T-helper 2 cell (primary cell): ENCODE measurements at regions not wholly inside any gene's neighbourhood (a gene's known extent, or its start where the extent isn't known, plus 50 kb on each side); places are given as distances from the start of the nearest gene placed in this dataset.

ENCODE experiments used
- DNase-seq, 5 experiments: peaks; one replicate each; pipeline versions ENCODE4 v3.0.0 to v3.0.0-alpha.2; 2012 to 2022

DNA sequence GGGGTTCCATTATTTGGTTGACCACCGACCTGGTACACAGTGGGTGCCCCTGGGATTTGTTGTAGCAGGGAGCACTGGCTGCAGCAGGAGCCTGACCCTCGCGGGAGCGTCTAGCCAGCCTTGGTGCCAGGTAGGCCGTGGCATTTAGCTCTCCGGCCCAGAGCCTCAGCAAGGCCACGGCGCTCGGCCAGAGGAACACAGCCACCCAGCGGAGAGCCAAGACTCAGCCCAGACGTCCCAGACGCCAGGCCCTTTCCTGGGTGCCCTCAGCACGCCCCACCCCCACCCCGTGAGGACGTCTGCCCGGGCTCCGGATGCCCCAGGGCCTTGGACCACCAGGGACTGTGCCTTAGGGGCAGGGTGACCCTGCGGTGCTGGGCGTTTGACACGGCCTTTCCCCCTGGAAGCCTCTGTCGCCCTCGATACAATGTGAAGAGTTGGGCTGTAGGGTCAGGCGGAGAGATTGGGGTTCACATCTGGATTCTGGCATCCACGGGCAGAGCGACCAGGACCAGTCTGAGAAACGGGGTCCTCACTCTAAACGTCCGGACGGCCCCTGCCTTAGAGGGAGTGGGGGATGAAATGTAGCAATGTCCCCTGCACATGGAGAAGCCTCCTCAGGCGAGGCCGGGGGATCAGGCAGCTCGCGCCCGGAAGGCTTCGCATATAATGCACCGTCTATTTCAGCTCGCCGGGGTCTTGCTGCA is 99.2 kb upstream of the FGF3 start:
- no peak for DNase-seq

DNA sequence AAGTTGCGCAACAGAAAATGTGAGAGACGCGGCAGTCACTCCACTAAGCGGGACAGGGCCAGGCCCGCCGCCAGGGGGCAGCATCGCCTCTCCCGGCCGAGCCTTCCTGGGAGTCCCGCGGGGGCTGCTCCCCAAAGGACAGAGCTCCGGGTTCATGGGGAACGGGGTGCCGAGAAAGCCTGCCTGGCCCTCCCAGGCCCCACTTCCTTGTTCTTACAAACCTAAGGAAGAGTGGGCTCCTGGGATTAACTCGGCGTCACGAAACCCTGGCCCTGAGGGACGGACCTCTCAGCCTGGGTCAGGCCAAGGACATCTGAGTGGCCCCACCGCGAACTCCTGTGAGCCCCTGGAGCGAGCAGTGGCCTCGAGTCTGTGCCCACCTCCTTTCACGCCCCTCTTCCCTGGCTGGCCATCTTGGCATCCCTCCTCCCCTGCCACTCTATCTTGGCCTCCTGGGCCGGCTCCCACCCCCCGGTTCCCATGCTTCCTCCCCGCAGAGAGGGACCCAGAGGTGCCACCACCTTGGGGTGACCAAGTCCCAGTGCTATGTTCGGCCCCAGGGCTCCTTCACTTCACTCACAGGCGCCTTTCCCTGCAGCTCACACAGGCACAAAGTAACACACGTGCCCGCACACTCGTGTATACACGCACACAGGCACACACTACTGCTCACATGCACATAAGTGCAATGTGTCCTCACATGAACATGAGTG is 99.9 kb upstream of the FGF3 start:
- peak; percentile 31 to 62 (median 52) for DNase-seq

DNA sequence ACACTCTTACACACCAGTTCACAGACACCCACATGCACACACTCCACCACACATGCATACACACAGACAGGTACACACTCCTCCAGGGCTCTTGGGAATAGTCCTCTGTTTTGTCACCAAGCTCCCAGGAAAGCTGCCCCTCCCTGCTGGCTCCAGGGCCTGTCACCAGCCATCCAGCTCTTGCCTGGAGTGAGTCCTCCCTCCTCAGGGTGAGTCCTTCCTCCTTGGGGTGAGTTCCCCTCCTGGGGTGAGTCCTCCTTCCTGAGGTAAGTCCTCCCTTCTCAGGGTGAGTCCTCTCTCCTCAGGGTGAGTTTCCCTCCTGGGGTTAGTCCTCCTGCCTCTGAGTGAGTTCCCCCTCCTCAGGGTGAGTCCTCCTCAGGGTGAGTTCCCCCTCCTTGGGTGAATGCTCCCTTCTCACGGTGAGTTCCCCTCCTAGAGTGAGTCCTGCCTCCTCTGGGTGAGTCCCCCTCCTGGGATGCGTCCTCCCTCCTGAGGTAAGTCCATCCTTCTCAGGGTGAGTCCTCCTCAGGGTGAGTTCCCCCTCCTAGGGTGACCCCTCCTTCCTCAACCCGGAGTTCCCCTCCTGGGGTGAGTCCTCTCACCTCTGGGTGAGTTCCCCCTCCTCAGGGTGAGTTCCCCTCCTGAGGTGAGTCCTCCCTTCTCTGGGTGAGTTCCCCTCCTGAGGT is 100.6 kb upstream of the FGF3 start:
- DNase-seq = no peak

DNA sequence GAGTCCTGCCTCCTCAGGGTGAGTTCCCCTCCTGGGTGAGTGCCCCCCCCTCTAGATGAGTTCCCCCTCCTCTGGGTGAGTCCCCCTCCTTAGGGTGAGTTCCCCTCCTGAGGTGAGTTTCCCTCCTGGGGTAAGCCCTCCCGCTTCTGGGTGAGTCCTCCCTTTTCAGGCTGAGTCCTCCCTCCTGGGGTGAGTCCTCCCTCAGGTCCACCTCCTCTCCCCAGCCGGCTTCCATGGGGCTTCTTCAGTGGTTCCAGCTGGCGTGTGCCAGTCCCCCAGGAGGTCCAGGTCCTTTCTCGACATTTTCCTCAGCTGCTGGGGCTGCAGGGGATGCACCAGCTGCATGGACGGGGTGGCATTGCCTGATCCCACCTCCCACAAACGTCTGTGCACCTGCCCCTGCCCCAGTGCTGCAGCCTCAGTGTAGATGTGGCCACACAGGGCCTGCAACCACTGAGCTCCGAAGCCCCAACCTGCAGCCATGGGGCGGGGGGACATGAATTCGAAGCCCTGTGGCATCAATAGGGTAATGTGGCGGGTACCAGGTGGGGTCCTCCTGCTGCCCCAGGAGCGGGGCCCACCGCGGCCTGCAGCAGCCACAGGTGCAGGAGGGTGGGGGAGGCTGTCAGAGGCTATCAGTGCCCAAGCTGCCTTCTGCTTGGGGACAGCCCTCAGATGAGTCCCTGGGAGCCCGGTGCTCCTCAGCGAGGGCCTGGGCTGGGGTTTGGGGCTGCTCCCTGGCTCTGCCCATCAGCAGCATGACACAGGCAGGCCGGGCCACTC is 101.3 kb upstream of the FGF3 start:
- peak in 1 of 5 experiments; percentile 8 for DNase-seq

DNA sequence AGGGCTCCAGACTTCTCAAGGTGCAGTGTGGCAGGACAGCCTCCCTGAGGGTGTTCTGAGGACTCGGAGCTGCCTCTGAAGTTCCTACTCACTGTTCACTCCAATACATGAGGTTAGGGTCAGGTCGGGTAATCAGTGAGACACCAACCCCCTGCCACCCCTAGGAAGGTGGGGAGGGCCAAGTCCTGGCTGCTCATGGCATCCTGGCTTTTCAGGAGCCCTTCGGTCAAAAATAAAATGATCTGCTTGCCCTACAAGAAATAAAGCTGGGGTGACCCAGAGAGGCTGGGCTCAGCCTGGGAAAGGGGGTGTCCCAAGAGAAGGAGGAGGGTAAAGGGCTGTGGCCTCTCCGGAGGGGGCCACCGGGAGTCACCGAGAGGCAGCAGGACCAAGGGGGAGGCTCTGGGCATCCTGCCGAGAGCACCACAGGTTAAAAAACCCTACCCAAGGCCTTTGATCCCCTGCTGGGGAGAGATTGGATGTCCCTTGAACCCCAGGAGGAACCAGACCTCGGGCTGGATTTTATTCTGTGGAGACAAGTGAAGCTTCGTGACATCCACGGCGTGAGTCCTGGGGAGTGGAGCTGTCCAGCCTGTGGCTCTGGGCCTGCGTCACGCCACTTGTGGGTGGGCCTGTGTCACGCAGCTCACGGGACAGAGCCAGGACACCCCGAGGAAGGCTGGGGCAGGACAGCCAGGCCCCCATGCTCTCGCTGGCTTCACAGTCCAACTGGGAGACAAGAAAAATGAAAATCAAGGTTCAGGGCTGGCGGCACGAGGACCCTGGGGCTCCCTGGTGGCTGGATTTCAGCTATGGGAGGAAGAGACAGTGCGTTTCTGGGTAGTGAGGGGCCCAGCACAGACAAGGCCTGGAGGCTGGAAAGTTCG is 102.2 kb upstream of the FGF3 start:
- DNase-seq = peak in 1 of 5 experiments; percentile 2

DNA sequence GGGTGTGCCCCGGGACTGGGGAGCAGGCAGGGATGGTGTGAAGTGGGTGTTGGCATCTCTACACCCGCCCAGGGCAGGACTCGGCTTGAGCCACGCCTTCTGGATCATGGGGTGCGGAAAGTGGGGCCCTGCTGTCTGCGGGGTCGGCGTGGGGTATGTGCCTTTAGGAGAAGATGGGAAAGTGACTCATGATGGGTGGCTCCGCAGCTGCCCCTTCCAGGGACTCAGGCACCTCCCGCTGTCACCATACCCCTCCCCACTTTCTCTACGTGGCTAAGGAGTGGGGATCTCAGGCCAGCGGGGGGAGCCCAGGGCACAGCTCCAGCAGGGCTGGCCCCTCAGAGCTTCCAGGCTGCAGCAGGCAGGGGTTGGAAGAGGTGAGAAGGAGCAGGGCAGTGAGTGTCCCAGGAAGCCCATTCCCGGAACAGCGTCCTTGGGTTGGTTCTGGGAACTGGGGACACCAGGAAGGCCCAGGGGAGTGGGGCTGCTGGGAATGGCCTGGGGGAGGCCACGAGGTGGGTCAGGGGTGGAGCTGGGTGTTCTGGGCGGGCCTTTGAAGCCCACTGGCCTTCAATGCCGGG is 102.9 kb upstream of the FGF3 start:
- DNase-seq = peak in 1 of 5 experiments; percentile 1

DNA sequence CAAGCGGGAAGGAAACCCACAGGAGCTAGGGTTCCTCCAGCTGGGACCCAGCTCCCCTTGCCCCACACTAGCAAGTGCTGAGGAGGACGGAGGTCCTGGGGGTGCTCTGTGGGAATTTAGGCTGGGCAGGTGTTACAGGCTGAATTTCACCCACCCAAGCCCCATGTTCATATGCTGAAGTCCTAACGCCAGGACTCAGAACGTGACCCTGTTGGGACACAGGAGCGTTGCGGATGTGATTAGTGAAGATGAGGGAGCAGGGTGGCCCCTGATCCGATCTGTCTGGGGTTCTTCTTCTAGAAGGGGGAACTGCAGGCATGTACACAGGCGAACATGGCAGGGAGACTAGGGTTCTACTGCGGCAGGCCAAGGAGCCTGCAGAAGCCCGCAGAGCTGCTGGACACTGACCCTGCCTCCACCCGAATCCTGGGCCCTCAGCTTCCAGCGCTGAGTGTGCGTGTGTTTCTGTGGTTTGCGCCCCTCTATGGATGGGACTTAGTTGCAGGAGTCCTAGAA is 103.4 kb upstream of the FGF3 start:
- no peak for DNase-seq

DNA sequence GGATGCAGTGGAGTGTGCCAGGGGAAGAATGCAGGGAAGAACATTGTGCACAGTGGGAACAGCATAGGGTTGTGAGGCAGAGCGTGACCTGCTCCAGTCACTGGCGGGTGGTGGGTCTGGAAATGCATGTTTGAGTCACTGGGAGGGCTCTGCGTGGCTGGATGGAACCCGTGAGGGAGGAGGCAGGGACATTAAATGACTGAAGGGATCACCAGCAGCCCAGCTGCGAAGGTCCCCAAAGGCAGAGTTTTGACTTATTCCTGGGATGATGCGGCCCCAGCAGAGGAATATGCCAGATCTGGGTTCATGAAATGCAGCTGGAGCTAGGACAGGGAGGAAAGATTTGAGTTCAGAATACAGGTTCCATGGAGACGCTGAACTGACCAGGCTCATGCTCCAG is 104.0 kb upstream of the FGF3 start:
- peak in 1 of 5 experiments; percentile 1 for DNase-seq

DNA sequence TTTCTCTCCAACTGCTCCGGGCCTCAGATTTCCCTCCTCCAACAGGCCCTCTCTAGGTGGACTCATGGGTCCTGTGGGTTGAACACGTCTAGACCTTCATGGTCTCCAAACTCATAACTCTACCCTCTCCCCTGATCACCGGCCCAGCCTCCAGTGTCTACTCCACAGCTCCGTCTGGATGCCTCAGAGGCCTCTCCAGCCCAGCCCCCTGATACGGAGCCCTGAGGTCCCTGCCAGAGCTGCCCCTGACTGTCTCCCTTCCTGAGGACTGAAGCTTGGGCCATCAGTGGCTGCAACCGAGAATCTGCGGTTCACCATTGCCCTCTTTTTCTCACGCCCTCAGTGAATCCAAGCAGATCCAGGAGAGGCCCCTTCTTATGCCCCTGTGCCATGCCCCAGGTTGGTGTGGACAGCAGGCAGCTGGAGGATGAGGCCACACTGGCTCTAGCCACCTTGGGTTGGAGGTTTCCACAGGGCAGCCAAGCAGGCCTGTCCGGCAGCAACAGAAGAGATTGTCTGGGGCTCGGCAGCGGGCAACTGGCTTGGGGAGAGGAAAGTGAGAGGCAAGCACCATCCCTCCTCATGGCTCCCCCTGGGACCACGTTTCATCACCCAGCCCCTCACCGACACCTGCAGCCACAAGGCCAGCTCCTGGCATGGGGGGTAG is 104.6 kb upstream of the FGF3 start:
- no peak for DNase-seq

DNA sequence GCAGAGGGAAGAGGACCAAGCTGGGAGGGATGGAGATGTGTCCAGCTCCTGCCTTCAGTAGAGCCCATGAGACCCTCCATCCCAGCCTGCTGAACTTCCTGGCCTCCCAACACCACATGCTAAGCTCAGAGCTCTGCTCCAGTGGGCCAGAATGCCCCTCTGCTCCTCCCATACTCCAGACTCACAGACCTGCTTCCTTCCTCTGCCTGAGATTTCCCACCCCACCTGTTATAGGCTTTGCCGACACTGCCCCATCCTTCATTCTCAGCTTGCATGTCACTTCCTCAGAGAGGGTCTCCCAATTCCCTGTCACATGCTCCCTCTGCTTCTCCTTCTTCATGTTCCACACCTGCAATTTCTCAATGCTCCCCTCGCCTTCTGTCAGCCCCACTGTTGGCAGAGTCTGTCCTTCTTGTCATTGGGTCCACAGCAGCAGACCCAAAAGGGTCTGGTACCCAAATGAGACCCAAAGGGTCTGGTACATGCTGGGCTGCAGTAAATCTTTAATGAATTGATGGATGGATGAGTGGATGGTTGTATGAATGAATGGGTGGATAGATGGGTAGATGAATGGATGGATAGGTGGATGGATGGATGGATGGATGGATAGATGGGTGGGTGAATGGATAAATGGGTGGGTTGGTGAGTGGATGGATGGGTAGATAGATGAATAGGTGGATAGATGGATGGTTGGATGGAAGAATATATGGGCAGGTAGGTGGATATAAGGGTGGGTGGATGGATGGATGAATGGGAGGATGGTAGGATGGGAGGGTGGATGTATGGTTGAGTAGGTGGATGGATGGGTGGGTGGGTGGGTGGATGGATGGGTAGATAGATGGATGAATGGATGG is 105.3 kb upstream of the FGF3 start:
- DNase-seq = no peak

DNA sequence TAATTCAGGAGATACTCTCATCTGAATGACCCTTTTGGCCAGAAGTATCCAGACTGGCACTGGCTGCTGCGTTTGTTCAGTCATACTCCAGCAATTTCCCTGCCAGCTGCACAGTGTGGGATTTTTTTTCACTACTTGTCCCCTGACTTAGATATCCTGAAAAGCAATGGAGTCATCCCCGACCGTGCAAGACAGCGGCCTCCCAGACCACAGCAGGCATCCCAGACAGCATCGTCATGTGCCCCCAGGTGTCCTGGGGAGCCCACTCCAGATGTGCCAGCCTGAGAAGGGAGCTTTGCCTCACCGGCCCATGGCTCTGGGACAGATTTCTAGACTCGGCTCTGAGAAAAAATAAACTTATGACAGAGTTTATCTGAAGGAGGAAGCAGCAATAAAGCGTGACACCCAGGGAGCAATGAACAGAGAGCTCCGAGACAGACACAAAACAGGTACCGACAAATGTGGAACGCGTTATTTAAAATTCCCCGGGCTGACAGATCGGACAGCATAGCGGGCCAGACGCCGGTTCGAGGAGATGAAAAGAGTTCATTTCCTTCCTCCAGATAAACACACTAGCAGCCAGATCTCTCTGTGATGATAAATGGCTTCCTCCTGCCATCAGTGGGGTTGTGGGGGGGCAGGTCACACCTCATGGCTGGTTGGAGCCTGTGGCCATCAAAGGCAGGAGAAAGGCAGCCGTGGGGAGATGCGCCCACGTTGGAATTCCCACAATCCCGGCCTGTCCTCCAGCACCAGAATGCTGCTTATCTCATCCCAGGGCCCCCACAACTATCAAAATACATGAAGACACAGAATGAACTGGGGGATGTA is 106.4 kb upstream of the FGF3 start:
- DNase-seq = no peak

DNA sequence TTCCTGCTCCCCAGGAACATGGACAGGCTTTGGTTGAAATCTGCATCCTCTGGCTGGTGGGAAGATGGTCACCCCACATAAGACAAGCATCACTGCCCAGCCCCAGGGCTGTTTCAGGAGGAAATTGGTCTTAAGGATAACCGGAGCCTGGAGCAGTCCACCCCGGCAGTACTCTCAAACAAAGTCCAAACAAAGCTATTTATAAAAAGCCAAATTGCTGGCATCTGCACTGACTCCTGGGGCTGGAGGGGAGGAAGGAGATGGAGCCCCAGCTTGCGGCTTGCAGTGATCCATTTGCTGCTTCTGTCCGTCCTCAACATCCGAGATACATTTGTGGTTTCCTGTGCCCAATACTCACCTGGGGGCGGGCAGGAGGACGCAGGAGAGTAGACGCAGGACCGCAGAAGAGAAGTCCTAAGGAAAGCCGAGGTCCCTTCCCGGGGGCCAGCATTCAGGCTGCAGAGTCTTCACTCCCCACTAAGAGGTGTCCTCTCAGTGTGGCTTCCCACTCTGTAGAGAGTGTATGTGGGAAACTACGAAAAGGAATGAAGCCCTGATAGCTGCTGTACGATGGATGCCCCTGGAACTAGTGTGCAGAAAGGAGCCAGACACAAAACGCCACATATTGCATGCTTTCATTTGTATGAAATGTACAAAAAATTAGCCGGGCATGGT is 107.3 kb upstream of the FGF3 start:
- no peak for DNase-seq

DNA sequence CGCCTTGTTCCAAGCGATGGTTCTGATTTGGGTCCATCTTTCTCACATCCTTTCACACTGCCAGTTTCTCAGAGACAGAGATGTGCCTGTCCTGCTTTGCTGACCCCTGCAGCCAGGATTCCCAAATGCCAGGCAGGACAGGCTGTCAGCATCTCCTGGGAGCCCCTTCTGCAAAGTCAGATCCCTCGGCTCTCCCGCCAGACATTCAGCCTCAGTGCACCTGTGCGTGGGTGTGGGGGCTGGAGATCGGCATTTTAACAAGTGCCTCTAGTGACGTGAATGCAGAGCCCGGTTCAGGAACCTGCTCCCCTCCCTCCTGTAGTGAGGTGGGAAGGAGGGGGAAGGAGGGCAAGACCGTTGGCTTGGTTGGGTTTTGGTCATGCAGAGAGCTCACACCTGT is 108.9 kb upstream of the FGF3 start:
- DNase-seq = no peak

DNA sequence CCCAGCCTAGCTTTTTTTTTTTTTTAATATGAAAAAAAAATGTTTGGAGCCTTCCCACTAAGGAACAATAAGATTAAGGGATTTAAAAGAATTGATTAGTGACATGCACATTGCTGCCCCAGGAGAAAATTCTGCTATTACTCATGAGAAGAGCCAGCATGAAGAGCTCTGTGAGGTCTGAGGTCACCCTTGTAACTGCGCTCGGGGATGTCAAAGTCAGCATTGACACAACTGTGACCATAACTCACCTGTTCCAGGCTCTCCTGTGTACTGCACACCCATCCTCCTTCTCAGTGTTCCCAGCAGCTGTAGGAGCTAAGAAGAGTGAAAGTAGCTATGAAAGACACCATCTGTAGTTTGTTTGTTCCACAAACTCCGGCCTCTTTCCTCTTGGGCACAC is 109.8 kb upstream of the FGF3 start:
- no peak for DNase-seq

DNA sequence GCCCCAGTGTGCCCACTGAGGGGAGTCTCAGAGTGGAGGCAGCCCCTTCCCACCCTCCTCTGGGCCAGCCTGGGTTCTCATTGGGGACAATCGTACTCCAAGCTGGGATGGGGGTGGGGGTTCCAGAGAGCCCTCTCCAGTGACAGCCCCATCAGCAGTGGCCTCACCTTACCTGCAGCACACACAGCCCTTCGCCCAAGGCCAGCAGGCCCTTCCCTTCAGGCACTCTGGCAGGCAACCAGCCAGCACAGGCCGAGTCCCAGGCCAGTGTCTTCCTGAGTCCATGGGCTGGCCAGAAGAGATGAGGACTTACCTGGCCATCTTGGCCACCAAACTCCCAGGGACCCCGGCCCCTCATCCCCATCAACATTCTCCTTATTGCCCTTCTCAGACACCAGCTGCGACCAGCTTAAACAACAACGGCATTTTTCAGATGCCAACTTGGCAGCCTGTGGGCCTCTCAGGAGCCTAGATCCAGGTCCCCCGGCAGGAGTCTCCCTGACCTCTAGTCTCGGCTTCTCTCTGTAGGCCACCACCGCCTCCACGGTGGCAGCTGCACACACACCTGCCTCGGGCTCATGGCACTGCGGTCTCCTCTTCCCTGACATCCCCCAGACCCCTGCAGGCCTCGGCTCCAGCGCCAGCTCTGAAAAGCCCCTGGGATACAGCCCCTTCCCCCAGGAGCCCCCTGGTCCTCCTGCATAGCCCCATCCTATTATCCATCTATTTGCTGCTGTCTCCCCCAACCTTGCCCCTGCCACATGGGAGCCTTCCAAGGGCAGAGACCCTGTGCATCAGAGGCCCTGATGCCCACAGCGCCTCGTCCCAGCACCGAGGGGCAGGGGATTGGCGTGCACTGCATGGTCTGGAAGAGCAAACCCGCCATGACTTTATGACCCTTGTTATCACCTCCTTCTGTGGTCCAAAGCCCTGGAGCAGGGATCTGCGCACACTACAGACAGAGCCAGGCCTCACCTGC is 111.2 kb upstream of the FGF3 start:
- no peak for DNase-seq

DNA sequence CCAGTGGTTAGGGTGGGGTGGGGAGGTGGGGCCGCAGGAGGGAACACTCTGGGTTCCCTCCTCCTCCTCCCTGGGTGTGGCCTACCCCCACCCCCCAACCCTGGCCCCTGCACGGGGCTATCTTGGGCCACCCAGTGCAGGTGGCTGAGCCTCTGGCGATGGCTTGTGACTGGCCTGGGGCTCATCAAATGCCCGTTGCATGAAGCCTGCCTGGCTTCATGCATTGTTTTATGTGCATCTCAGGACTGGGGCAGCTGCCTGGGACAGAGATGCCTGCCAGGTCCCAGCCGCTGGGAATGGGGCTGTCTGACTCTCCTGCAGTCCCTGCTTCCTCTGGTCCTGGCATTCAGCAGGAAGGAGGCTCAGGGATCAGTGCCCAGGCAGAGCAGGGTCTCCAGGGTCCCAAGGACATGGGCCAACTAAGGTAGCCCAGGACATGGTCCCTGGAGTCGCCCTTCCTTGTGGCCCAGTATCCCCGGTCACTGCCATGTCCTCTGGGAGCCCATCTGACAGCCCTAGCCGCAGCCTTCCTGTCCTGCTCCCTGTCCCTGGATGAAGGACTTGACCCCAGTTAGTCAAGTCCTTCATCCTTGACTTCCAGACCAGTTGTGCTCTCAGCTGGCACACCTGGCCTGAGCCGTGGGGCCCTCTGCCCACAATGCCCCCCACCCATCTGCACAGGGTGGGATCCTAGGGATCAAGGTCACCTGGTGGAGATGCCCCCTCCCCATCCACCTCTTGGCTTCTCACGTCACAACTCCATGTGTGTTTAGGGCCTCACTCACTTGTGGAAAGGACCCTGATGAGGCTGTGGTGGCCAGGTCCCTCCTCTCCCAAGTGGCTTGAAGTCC is 112.1 kb upstream of the FGF3 start:
- no peak for DNase-seq
